Endodermal cell (in vitro differentiated cells): ENCODE measurements at regions not wholly inside any gene's neighbourhood (a gene's known extent, or its start where the extent isn't known, plus 50 kb on each side); places are given as distances from the start of the nearest gene placed in this dataset.

Source experiments
- DNase-seq: peaks from one replicate; pipeline ENCODE4 v3.0.0-alpha.2; 2017
- H3K27ac ChIP-seq: 2 replicates; pipeline ENCODE4 v1.5.1; 2013; ENCODE audit warnings: mild to moderate bottlenecking, low read depth, low read length, moderate library complexity
- H3K27me3 ChIP-seq: 2 replicates; pipeline ENCODE4 v1.6.1; 2013; ENCODE audit warnings: mild to moderate bottlenecking, low read length, moderate library complexity; ENCODE audit not compliant: insufficient read depth, control insufficient read depth, poor library complexity, severe bottlenecking
- H3K36me3 ChIP-seq: 2 replicates; pipeline ENCODE4 v1.7.0; 2013; ENCODE audit warnings: mild to moderate bottlenecking, low read length, moderate library complexity; ENCODE audit not compliant: control insufficient read depth, insufficient read depth
- H3K4me1 ChIP-seq: one replicate; pipeline ENCODE4 v1.7.0; 2013; ENCODE audit warnings: low read length; ENCODE audit not compliant: control insufficient read depth, insufficient read depth
- H3K4me3 ChIP-seq: 2 replicates; pipeline ENCODE4 v1.5.1; 2013; ENCODE audit warnings: mild to moderate bottlenecking, low read length, moderate library complexity
- H3K9ac ChIP-seq: 2 replicates; pipeline ENCODE4 v1.6.1; 2013; ENCODE audit warnings: mild to moderate bottlenecking, low read length, moderate library complexity; ENCODE audit not compliant: poor library complexity, severe bottlenecking; ENCODE audit errors: extremely low read depth
- H3K9me3 ChIP-seq: 2 replicates; pipeline ENCODE4 v1.6.1; 2013; ENCODE audit warnings: mild to moderate bottlenecking, low read length, moderate library complexity; ENCODE audit not compliant: control insufficient read depth
- H3K27ac Mint-ChIP-seq: 2 replicates; pipeline ENCODE4 v1.8.0; 2020; ENCODE audit warnings: mixed read lengths
- H3K27me3 Mint-ChIP-seq: 2 replicates; pipeline ENCODE4 v1.8.0; 2021; ENCODE audit warnings: mild to moderate bottlenecking, mixed read lengths; ENCODE audit not compliant: insufficient read depth
- H3K36me3 Mint-ChIP-seq: 2 replicates; pipeline ENCODE4 v1.8.0; 2020; ENCODE audit warnings: low read depth, mixed read lengths
- H3K4me1 Mint-ChIP-seq: 2 replicates; pipeline ENCODE4 v1.8.0; 2020; ENCODE audit warnings: mixed read lengths
- H3K4me3 Mint-ChIP-seq: 2 replicates; pipeline ENCODE4 v1.8.0; 2020; ENCODE audit warnings: mild to moderate bottlenecking, moderate library complexity, mixed read lengths
- H3K9me3 Mint-ChIP-seq: 2 replicates; pipeline ENCODE4 v1.8.0; 2020; ENCODE audit warnings: mild to moderate bottlenecking, mixed read lengths
- WGBS, 2 experiments: methylation state at CpG; one replicate each; pipeline versions ENCODE4 v1.1.5 to v1.1.7; 2013; ENCODE audit warnings: missing lambda C conversion rate in 2 of 2, mixed read lengths in 1 of 2; ENCODE audit not compliant: insufficient coverage in 1 of 2, insufficient read length in 1 of 2; 5-methylcytosine and 5-hydroxymethylcytosine counted together
- TF ChIP-seq, protein P1 (sequence below): fragments of 200-600 bp; sonication (generic); conservative IDR thresholded peaks from 2 replicates; pipeline ENCODE4 v1.5.0; 2021; ENCODE audit warnings: antibody characterized with exemption, mild to moderate bottlenecking

DNA sequence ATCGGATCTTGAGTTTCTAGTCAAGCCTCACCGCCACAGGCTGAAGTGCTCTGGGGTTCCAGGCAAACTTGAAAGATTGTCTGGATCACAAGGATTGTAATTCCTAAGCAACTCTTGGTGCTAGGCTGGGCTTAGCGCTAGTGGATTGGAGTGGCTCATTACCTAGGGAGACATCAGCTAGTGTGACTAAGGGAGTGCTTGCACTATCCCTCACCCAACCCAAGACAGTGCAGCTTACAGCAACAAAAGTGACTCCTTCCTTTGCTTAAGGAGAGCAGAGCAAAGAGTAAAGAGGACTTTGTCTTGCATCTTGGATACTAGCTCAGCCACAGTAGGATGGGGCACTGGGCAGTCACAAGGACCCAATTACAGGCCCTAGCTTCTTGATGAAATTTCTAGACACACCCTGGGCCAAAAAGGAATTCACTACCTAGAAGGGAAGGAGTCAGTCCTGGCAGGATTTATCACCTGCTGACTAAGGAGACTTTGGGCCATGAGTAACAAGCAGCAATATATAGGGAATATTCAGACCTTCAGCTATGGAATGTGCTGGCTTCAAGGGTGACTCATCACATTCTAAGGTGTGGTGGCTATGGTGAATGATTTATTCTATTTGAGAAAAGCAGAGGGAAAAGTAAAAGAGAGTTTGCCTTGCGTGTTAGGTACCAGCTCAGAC, 1212.4 kb downstream of the PCDH18 start:
- H3K4me1 Mint-ChIP-seq: no peaks in the 10 kb centered on the region
- H3K27ac Mint-ChIP-seq: no peak overlapping the region
- WGBS, 2 experiments: 96 to 100% methylated on average over 3 to 4 of the region's 4 CpGs
- Histone ChIP-seq H3K9ac (no peak overlapping the region), H3K9me3 (no peaks in the 10 kb centered on the region), H3K4me1 (no peaks in the 10 kb centered on the region), H3K27ac (no peak overlapping the region), H3K27me3 (no peaks in the 10 kb centered on the region), H3K36me3 (no peaks in the 10 kb centered on the region), H3K4me3 (no peak overlapping the region)
- H3K9me3 Mint-ChIP-seq: no peaks in the 10 kb centered on the region
- TF ChIP-seq, protein P1, sequence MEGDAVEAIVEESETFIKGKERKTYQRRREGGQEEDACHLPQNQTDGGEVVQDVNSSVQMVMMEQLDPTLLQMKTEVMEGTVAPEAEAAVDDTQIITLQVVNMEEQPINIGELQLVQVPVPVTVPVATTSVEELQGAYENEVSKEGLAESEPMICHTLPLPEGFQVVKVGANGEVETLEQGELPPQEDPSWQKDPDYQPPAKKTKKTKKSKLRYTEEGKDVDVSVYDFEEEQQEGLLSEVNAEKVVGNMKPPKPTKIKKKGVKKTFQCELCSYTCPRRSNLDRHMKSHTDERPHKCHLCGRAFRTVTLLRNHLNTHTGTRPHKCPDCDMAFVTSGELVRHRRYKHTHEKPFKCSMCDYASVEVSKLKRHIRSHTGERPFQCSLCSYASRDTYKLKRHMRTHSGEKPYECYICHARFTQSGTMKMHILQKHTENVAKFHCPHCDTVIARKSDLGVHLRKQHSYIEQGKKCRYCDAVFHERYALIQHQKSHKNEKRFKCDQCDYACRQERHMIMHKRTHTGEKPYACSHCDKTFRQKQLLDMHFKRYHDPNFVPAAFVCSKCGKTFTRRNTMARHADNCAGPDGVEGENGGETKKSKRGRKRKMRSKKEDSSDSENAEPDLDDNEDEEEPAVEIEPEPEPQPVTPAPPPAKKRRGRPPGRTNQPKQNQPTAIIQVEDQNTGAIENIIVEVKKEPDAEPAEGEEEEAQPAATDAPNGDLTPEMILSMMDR: no peak
- no peaks in the 10 kb centered on the region for H3K27me3 Mint-ChIP-seq
- no peak for DNase-seq
- no peak overlapping the region for H3K4me3 Mint-ChIP-seq
- no peaks in the 10 kb centered on the region for H3K36me3 Mint-ChIP-seq

DNA sequence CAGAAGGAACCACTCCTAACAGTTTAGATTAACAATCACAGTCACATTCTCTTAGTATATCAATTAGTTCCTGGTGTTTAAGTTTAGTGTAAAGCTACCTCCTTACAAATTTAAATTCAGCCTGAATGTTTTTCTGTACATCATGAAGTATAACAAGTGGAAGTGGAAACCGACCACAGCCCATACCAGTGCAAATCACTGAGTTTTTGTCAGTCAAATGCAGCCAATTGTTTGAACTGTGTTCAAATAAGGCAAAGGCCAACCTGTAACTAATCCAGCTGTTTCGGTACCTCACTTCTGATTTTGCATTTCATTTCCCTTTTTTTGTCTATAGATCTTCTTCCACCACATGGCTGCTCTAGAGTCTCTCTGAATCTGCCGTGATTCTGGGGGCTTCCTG, 1215.3 kb downstream of the PCDH18 start:
- no peak overlapping the region for H3K27ac ChIP-seq
- Mint-ChIP-seq H3K4me3 (no peak overlapping the region), H3K9me3 (no peaks in the 10 kb centered on the region), H3K27ac (no peak overlapping the region), H3K27me3 (no peaks in the 10 kb centered on the region), H3K4me1 (no peaks in the 10 kb centered on the region), H3K36me3 (no peaks in the 10 kb centered on the region)
- no peak overlapping the region for H3K9ac ChIP-seq
- 92 to 93% methylated on average over 3 of the region's 3 CpGs for WGBS, 2 experiments
- no peaks in the 10 kb centered on the region for H3K27me3 ChIP-seq
- DNase-seq: no peak
- TF ChIP-seq, protein P1: no peak
- no peaks in the 10 kb centered on the region for H3K9me3 ChIP-seq
- H3K4me3 ChIP-seq: no peak overlapping the region
- H3K4me1 ChIP-seq: no peaks in the 10 kb centered on the region
- H3K36me3 ChIP-seq: no peaks in the 10 kb centered on the region

DNA sequence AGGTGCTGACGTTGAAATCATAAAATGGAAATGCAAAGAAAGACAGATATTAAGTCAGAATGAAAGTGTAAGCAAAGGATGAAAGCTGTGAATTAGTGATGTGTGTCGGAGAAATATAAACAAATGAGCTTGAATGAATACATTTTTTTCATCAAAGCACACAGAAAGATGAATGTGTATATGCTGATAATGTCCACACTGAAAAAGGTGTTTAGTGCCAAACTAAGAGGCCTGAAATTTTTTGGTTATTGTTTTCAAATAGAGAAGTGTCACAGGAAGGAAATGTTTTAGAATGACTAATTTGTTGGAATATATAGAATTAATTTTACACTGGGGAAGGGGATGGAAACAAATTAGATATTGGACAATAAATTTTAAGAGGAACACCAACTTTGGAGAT, 1217.6 kb downstream of the PCDH18 start:
- Histone ChIP-seq H3K27ac (no peak overlapping the region), H3K4me3 (no peak overlapping the region), H3K36me3 (no peaks in the 10 kb centered on the region), H3K27me3 (no peaks in the 10 kb centered on the region), H3K9ac (no peak overlapping the region), H3K9me3 (no peaks in the 10 kb centered on the region), H3K4me1 (no peaks in the 10 kb centered on the region)
- Mint-ChIP-seq H3K4me1 (no peaks in the 10 kb centered on the region), H3K4me3 (no peak overlapping the region), H3K27me3 (no peaks in the 10 kb centered on the region), H3K9me3 (no peaks in the 10 kb centered on the region), H3K36me3 (no peaks in the 10 kb centered on the region), H3K27ac (no peak overlapping the region)
- 86 to 95% methylated on average over 1 to 2 of the region's 2 CpGs for WGBS, 2 experiments
- TF ChIP-seq, protein P1: no peak
- no peak for DNase-seq
